ENCODE measurements at regions not wholly inside any gene's neighbourhood (a gene's known extent, or its start where the extent isn't known, plus 50 kb on each side); places are given as distances from the start of the nearest gene placed in this dataset.
"Not testable (repeated sequence)": the region's sequence is repeated elsewhere in the genome, so short reads cannot be mapped to it uniquely, and the experiment has no call there.

DNA sequence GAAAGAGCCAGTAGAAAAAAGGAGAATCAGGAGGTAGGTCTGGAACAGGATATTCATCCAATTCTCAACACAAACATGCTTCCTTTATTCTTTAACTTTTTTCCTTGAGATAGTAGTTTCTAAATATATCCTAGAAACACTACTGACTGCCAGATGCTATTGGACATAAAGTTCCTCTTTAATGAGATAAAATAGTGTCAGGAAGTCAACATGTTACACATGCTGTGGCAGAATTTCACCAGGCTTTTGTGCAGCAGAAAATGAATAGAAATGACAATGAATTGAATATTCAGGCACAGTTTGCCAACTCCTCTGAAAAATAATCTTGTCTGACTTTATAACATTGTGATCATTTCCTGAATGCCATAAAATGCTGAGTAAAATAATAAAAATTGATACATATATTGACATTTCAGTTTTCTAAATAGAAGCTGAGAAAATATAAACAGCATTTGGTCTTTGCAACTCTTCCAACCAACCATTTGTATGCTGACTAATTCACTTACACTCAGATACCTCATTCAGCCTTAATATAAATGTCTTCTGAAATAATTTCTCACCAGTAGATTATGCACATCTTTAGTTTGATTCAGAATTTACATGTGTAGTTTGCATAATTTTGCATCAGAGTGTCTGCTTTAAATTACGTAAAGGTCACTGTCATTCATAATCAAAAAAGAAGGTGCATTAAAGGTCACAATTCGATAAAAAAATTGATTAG lies 486.1 kb upstream of the ADGRL2 start:
- FAIRE-seq: no peak

DNA sequence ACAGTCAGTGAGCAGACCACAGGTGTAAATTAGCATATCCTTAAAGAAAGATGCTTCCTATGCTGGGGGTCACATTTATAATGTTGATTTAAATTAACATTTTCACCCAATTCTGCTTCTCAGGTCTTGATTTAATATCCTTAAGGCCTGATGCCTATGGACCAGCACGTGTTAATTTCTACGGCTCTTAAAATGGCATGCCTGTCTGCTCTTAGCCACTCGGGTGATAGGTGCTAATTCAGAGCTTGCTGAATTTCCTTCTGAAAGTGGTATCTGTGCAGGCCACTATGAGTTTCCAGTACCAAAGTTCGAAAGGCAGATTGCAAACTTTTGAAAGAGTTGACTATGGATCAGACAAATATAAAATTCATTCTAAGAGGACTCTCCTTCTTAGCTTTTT lies 487.4 kb upstream of the ADGRL2 start:
- FAIRE-seq: no peak

DNA sequence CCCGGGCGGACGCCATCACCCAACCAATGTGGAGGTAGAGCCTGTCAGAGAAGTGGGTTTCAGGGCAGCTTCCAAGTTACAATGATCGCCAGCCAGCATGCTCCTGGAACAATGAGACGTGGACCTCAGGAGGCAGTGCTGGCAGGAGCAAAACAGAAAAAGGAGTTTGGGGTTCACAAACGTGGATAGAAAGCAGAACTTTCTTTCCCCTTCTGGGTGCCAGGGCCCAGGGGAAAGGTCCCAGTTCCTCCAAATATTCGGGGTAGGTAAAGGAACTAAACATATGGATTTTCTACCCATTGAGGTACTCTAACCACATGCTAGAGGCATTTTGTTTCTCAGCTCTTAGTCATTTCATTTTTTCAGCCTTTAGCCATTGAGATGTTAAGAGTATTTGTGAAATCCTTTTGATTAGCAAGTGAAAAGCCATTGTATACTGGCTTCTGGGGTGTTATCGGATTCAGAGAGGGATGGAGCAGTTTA lies 488.4 kb upstream of the ADGRL2 start:
- FAIRE-seq: no peak

DNA sequence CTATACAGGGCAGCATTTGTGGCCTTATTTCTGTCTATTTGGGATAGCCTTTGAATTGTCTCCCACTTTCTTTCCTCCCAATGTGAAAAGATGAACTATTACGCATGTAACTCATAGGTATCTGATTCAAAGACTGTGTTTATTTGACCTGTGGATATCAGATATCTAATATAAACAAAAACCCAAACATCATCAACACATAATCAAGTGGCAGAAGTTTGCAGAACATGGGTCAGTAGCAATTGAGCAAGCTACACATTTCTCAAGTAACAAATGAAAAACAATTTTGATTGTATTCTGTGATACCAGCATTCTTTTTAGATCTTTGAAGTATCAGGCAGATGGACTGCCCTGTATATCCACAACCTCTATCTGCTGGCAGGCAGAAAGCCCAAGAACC lies 490.5 kb upstream of the ADGRL2 start:
- no peak for FAIRE-seq

DNA sequence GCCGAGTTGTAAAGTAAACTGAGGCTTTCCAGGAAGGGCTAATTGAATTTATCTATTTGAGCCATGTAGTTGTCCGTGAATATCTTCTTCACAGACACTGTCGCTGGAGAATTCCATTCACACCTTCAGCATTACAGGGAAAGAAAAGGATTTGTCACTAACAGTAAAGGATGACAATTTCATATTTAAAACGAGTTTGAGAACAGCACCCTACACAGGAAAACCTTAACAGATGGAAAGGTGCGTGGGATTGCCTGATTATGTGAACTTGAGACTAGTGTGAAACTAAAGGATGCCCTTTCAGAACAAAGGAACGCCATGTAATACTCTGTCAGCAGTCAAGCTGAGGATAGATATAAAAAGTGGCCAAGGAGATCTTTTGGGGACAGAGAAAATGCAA lies 492.5 kb upstream of the ADGRL2 start:
- FAIRE-seq: no peak

DNA sequence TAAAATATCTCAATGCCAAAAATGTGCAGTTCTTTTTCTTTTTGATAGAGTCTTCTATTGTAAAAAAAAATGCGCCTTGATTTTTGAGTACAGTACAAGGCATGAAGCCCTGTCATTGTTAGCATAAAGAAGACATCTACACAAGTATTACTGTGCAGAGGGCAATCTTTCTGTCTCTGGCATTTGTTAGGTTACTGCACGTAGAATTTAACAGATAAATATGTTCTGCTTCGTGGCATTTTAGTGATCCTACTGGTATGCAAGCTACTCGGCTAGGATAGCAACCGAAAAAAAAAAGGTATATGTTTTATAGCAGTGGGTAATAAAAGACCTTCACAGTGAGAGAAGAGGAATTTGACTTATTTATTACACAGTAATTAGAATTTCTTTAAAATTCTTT lies 492.9 kb upstream of the ADGRL2 start:
- no peak for FAIRE-seq

DNA sequence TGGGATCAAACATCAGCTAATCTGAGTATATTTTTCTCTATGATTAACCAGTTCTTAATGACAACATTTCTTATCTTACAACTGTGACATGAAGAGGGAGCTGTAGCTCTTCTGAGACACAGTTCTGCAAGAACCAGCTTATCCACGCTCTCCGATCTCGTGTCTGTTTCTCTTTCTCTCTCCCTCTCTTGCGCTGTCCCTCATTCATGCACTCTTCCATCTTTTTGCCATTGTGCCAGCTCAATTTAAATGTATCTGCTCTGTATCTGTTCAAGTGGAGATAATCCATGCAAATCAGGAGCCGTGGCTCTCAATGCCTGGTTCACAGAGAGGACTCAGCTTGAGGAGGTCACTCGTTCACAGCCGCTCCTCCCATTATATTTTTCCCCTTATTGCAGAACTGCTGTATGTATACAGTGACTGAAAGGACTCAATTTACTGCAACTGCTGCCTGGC lies 494.7 kb upstream of the ADGRL2 start:
- peak; percentile 58 for FAIRE-seq

DNA sequence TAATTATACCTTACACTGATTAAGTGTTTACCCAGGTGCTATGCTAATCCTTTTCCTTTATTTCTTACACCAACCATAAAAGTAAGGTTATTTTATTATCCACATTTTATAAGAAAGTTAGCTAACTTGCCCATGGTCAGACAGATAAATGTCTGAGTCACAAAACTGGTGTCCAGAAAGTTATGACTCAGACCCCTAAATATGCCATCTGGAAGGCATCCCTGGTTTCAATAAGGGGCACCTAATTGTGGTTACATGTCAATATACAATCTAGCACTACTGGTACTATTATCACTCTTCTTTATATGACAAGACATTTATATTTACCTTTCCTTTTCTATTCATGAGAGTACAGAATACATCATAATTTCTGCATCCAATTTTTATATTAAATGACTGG lies 496.5 kb upstream of the ADGRL2 start:
- no peak for FAIRE-seq

DNA sequence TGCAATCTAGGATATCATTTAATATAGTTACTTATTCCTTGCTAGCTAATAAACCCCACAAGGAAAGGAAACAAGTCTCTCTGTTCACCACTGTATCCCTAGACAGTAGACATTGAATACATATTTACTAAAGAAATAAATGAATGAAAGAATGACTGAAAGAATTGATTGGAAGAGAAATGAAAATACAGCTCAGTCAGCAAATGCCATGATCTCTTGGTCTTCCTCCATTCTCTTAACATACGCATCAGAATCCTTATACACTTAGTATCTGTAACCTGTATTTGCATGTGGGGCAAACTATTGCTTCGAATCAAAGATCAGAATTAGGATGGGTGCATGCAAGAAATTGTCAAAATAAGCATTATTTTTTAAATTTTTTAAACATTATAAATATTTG lies 500.8 kb upstream of the ADGRL2 start:
- no peak for FAIRE-seq

DNA sequence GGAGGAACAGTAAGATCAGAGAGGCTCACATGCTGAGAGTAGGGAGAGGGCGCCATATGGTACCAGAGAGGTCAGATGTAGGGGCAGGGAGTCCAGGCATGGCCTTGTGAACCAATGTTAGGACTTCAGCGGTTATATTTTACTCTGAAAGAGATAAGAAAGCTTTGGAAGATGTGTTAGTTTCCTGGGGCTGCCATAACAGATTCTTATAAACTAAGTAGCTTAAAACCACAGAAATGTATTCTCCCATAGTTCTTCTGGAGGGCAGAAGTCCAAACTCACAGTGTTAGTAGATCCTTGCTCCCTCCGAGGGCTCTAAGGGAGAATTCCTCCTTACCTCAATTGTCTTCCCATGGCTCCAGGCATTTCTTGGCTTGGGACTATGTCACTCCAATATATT lies 502.5 kb upstream of the ADGRL2 start:
- FAIRE-seq: no peak

DNA sequence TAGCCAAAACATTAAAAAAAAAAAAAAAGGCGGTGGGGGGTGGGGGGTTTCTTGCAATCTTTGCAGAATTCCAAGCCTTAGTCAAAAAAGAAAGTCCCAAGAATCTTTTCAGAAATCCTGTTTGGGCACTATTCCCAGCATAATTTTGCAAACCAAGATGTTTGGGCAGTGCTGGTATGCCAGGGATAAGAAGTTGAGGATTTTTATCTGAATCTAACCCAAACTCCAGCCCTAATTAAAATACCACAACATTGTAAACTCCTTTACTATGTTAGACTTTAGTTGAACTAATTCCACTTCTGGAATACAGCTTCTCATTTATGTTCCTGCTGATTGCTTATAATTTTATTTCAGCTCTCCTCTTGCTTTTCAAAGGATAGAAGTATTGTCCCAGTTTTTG lies 504.1 kb upstream of the ADGRL2 start:
- FAIRE-seq: no peak

DNA sequence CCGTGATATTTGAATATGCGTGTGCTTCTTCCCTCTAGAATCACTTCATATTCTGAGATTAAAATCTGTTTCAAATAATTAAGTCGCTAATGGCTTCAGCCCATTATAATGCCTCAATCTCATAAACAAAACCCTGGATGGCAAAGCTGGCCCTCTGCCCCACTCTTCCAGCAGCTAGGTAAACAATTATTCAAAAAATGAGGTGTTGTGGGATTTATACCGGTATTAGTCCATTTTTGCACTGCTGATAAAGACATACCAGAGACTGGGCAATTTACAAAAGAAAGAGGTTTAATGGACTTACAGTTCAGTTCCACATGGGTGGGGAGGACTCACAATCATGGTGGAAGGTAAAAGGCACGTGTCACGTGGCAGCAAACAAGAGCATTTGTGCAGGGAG lies 510.4 kb upstream of the ADGRL2 start:
- FAIRE-seq: no peak

DNA sequence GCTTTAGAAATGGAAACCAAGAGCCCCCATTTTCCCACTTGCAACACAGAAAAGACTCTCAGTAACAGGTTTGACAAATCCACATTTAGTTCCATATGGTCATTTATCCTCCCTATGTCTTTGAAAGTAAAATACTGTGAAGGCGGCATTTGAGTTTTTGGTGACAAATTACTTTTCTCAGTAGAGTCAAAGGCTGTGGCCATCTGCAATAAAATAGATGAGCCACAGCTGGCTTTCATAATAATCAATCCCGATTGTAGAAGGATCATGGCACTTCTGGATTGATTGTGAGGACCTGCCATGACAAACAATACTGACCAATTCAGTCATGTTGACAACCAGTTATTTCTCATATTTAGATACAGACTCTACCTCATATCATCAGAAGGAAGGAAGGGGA lies 512.0 kb upstream of the ADGRL2 start:
- no peak for FAIRE-seq

DNA sequence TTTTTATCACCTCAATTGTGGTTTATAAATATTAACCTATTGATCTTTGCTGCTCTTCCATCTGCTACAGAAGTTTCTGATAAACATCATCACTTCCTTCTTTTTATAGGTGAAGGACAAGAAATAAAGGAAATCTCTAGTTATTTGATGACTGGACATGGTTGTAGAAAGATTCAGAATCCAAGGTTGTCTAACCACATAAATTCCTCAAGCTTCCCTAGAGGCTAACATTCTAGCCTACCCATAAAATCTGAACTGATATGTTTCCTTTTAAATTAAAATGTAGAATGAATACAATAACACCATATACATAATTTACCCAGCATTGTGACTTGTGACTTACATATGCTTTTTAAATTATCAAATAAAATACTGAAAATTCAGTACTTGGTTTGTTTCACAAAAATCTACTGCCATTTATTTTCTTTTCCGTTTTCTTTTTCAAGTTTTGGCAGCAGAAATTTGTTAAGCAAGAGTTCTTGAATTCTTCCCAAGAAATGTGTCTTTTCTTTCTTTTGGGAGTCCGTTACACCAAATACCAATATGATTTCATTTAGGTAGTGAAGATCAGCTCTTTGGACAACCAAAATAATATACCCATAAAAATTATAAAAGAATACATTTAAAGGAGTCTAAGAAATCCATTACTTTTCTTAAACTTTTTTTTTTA lies 513.2 kb upstream of the ADGRL2 start:
- no peak for FAIRE-seq

DNA sequence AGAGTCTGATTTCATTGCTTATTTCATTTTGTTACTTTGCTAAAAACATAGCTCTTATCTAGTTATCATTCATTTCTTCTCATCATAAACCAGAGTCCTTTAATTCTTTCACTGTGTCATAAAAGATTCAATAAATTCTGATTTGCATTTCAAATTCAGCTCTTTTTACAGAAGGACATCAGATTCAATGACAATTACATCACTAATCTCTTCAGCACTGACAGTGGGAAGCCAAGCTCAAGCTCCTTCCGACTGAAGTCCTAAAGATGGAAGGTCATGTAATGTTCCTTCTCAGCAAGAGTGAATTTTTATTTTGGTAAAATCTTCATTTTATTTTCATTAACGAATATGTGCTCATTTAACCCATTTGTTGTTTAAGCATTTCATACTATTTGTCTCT lies 530.7 kb upstream of the ADGRL2 start:
- FAIRE-seq: no peak

DNA sequence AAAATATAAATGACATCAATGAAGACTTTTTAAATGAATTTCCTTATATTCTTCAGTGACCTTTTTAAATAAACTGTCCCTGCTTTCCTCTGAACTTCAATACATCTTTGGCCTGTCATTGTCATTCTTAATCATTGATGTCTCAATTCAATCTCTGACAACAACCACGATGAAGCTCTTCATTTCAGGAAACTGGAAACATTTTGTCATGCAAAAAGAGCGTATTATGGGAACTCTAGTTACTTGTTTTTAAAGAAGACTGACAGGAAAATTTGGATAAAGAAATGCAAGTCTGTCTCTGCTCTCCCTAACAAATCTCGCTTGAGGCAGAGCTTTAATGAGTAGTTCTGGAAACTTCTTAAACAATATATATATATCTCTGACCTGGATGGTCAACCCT lies 535.8 kb upstream of the ADGRL2 start:
- FAIRE-seq: no peak

DNA sequence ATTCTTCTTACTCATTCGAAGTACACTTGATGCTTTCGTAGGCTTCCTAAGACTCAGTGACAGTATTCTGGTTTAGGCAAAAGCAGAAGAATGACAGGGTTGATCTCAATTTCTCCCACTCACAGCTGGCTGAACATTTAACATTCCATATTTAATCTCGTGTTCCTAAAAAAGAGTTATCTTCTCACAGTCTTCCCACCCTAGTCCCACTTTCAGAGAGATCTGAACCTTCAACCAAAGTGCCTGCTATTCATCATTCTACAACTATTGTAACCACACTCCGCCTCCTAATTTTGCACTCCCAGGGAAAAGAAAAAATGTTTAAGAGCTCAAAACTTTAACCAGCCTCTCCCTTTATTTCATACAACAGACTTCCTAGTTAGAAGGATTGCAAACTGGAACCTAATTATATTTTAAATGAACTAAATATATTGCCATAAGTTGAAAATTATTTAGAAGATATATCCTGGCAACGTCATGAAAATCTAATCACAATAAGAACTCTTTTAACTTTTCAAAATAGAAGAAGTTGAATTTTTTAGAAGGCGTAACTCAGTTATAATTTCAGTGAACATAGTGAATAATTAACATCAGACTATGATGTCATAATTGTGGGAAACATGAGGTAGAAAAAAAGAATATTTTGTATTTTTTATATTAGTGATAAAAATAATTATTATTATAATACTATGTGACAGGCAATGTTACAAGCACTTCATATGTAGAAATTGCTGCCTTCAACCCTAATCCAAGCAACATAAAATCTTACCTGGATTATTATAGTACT lies 540.9 kb upstream of the ADGRL2 start:
- no peak for FAIRE-seq

DNA sequence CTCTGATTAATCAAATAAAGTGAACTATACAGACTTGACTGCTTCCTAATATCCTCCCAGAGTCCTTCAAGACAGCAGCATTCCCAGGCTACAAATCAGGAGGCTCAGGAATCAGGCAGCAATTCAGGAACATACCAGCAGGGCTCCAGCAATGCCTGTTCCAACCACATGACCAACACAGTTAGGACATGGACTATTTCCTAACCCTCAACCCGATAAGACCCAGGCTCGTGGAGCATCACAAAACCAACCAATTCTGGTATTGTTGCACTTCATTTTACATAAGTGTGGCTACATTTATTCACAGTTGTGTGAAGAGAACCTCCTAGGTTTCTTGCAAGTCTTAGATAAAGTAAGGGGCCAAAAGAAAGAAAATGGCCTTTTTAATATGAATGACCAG lies 546.2 kb upstream of the ADGRL2 start:
- FAIRE-seq: no peak

DNA sequence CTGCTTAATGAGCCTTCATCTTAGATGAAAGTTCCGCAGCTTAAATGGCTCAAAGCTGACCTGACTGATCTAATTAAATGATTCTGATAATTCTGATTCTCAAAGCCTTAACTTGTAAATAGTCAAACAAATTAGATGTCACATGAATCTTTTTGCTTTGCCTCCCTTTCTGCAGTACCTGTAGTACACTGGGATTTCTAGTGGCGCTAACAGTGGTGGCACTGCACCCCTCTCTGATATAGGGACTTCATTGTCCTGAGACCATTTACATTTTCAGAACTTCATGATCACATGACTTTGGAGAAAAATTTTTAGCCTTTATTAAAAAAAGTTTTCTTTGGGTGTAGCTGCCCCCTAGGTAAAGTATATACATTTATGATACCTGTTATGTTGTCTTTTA lies 546.7 kb upstream of the ADGRL2 start:
- FAIRE-seq: no peak

DNA sequence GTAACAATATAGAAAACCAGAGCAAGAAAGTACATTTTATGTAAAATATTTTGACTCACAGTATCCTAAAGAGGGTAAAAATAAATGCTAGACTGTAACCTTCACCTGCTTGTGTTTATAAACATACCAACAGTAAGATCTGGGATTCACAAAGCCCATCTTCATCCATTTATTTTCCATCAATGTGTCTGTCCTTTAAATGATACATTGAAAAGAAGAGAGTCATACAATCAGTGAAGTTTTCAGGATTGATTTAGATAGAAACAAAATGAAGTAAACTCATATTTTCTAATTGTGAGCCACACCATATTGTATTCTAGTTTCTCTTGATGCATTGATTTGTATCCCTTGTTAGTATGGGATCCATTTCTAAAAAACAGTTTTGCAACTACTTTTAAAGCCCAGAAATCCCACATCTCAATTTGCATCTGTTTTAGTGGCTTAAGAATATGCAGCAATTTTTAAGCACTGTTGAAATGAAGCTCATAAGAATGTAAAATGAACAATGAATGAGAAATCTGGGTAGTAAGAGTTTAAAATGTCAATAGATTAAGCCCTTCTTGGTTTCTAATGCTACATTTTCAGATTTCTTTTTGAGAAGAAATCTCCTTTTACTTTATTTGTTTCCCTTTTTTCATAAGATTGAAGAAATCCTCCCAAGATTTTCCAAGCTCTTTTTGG lies 548.1 kb upstream of the ADGRL2 start:
- no peak for FAIRE-seq

DNA sequence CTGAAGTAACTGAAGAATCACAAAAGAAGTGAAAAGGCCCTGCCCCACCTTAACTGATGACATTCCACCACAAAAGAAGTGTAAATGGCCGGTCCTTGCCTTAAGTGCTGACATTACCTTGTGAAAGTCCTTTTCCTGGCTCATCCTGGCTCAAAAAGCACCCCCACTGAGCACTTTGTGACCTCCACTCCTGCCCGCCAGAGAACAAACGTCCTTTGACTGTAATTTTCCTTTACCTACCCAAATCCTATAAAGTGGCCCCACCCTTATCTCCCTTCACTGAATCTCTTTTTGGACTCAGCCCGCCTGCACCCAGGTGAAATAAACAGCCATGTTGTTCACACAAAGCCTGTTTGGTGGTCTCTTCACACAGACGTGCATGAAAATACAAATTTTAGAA lies 549.9 kb upstream of the ADGRL2 start:
- not testable (repeated sequence) for FAIRE-seq

DNA sequence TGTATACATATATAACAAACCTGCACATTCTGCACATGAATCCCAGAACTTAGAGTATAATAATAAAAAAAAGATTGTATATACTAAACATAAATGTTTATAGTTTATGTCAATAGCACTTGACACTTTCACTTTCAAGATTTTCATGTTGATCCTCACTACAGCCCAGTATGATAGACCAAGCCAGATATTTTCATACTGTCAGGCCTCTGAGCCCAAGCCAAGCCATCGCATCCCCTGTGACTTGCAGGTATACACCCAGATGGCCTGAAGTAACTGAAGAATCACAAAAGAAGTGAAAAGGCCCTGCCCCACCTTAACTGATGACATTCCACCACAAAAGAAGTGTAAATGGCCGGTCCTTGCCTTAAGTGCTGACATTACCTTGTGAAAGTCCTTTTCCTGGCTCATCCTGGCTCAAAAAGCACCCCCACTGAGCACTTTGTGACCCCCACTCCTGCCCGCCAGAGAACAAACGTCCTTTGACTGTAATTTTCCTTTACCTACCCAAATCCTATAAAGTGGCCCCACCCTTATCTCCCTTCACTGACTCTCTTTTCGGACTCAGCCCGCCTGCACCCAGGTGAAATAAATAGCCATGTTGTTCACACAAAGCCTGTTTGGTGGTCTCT lies 555.5 kb upstream of the ADGRL2 start:
- not testable (repeated sequence) for FAIRE-seq

DNA sequence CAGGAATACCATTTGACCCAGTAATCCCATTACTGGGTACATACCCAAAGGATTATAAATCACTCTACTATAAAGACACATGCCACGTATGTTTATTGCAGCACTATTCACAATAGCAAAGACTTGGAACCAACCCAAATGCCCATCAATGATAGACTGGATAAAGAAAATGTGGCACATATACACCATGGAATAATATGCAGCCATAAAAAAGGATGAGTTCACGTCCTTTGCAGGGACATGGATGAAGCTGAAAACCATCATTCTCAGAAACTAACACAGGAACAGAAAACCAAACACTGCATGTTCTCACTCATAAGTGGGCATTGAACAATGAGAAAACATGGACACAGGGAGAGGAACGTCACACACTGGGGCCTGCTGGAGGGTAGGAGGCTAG lies 556.1 kb upstream of the ADGRL2 start:
- not testable (repeated sequence) for FAIRE-seq

All from A204.1 (cell line).